ENCODE measurements at regions not wholly inside any gene's neighbourhood (a gene's known extent, or its start where the extent isn't known, plus 50 kb on each side); places are given as distances from the start of the nearest gene placed in this dataset.

- Histone ChIP-seq H3K27me3 (no peaks in the 10 kb centered on the region), H3K4me1 (no peaks in the 10 kb centered on the region), H3K36me3 (no peaks in the 10 kb centered on the region), H3K9me3 (no peaks in the 10 kb centered on the region), H3K27ac (no peak overlapping the region), H3K4me3 (replicated peaks in 1 of 3) (no peak overlapping the region)
- TF ChIP-seq POLR2A (IDR thresholded peaks at IDR 0.05) (no peak), CTCF (IDR thresholded peaks at IDR 0.05) (no peak)
- DNase-seq: no peak
- intact Hi-C loops (cut with DNase I): no loop called here
Measured at GRCh38 chr2:71823526-71823925, 324.1 kb downstream of the CYP26B1 start.

DNA sequence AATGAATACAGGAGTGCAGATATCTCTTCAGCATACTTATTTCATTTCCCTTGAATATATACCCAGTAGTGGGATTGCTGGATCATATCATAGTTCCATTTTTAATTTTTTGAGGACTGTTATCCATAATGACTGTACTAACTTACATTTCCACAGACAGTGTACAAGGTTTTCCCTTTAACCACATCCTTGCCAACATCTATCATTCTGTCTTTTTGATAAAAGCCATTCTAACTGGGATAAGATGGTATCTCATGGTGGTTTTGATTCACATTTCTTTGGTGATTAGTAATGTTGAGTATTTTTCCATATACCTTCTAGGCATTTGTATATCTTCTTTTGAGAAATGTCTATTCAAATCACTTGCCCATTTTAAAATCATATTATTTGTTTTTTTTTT is 325.2 kb downstream of the CYP26B1 start:
- H3K4me1 ChIP-seq: no peaks in the 10 kb centered on the region
- H3K4me3 ChIP-seq (replicated peaks in 1 of 3): no peak overlapping the region
- no peak for DNase-seq
- H3K27me3 ChIP-seq: no peaks in the 10 kb centered on the region
- TF ChIP-seq POLR2A (IDR thresholded peaks at IDR 0.05) (no peak), CTCF (IDR thresholded peaks at IDR 0.05) (no peak)
- no peak overlapping the region for H3K27ac ChIP-seq
- no peaks in the 10 kb centered on the region for H3K9me3 ChIP-seq
- H3K36me3 ChIP-seq: no peaks in the 10 kb centered on the region
- intact Hi-C loops (cut with DNase I): no loop called here

DNA sequence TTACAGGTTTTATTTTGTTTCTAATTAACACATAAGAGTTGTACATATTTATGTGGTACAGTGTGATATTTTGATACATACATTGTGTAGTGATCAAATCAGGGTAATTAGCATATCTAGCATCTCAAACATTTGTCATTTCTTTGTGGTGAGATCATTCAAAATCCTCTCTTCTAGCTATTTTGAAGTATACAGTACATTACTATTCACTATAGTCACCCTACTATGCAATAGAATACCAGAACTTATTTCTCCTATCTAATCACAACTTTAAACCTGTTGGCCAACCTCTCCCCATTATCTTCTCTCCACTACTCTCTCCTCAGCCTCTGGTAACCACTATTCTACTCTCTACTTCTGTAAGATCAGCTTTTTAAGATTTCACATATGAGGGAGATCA is 325.8 kb downstream of the CYP26B1 start:
- intact Hi-C loops (cut with DNase I): no loop called here

GRCh38 chr2:71816815-71817214 is 330.8 kb downstream of the CYP26B1 start:
- no peaks in the 10 kb centered on the region for H3K36me3 ChIP-seq
- no peak for DNase-seq
- no peaks in the 10 kb centered on the region for H3K9me3 ChIP-seq
- no peaks in the 10 kb centered on the region for H3K4me1 ChIP-seq
- no peaks in the 10 kb centered on the region for H3K27me3 ChIP-seq
- 94 to 99% methylated on average over 4 of the region's 4 CpGs for WGBS, 2 donors
- intact Hi-C loops (cut with DNase I): no loop called here
- no peak overlapping the region for H3K27ac ChIP-seq
- TF ChIP-seq POLR2A (IDR thresholded peaks at IDR 0.05) (no peak), CTCF (IDR thresholded peaks at IDR 0.05) (no peak)
- H3K4me3 ChIP-seq (replicated peaks in 1 of 3): no peak overlapping the region

More for the DNA sequence above, 325.8 kb downstream of the CYP26B1 start:
- H3K36me3 ChIP-seq: no peaks in the 10 kb centered on the region
- TF ChIP-seq POLR2A (IDR thresholded peaks at IDR 0.05) (no peak), CTCF (IDR thresholded peaks at IDR 0.05) (no peak)
- no peaks in the 10 kb centered on the region for H3K27me3 ChIP-seq
- H3K27ac ChIP-seq: no peak overlapping the region
- H3K9me3 ChIP-seq: no peaks in the 10 kb centered on the region
- no peak overlapping the region for H3K4me3 ChIP-seq (replicated peaks in 1 of 3)
- no peaks in the 10 kb centered on the region for H3K4me1 ChIP-seq
- no peak for DNase-seq

- DNase-seq: no peak
- Histone ChIP-seq H3K27me3 (no peaks in the 10 kb centered on the region), H3K9me3 (no peaks in the 10 kb centered on the region), H3K27ac (no peak overlapping the region), H3K4me3 (replicated peaks in 1 of 3) (no peak overlapping the region), H3K4me1 (no peaks in the 10 kb centered on the region), H3K36me3 (no peaks in the 10 kb centered on the region)
- TF ChIP-seq POLR2A (IDR thresholded peaks at IDR 0.05) (no peak), CTCF (IDR thresholded peaks at IDR 0.05) (no peak)
- WGBS, 2 donors: 94 to 96% methylated on average over 5 of the region's 5 CpGs
- intact Hi-C loops (cut with DNase I): no loop called here
Measured at GRCh38 chr2:71815701-71816474, 331.8 kb downstream of the CYP26B1 start.
